ENCODE measurements at regions not wholly inside any gene's neighbourhood (a gene's known extent, or its start where the extent isn't known, plus 50 kb on each side); places are given as distances from the start of the nearest gene placed in this dataset.

GRCh38 chrX:40495659-40496058, 85.1 kb upstream of the ATP6AP2 start:
- TF ChIP-seq POLR2AphosphoS5 (IDR thresholded peaks at IDR 0.05) (no peak), CTCF (IDR thresholded peaks at IDR 0.05) (no peak)
